ENCODE measurements at regions not wholly inside any gene's neighbourhood (a gene's known extent, or its start where the extent isn't known, plus 50 kb on each side); places are given as distances from the start of the nearest gene placed in this dataset.

DNA sequence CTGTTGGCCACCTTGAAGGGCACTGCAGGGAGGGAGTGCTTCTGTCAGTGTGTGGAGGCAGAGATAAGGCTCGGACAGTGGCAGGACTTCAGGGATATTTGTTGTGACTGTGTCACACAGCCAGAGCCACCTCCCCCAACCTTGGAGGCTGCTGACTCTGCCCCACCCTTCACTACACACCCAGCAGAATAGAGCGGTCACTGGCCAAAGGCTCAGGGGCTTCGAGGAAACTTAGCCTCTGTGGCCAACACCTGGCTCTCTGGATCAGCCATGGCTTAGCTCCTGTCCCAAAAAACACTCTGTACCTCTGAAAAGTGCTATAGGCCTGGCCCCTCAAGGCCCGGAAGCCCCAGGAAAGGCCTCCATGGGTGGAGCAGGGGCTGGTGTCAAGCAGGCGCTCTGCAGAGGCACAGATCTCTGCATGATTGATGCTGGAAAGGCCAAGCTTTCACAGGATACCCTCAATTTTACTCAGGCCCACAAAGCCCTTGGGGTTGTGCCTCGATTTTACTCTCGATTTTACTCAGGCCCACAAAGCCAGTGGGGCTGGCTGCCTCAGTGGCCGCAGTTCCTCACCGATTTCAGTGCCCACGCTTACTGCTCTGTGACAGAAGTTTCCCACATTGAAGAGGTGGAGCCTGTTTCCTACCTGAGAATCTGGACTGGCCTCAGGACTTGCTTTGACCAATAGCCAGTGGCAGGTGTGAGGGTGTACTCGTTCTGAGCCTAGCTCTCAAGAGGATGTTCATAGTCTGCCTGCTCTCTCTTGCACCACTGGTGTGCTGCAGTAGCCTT, 113.2 kb upstream of the GPR26 start:
- no peak for DNase-seq (ENCODE audit: low read depth in 1 of 2, low spot score in 1 of 2)

DNA sequence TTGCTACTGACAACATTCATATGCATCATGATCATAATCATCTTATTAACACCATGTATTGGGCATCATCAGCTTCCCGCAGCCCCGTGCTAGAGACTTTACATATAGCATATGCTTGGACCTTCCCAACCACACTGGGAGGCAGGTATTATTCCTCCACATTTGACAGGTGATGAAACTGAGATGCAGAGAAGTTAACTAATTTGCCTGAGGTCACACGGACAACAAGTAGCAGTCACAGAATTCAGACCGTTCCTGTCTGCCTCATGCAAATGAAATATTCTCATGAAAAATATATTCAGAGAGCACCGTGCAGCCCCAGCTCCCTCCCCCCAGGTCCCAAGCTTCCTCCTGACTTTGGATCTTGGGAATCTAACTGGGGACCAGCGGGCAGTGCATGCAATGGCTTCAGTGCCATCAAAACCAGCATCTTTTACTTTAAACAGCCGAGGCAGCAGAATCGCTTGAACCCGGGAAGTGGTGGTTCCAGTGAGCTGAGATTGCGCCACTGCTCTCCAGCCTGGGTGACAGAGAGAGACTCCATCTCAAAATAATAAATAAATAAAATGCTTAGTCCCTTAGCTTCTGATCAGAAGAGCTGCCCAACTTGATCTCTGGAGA, 112.2 kb upstream of the GPR26 start:
- no peak for DNase-seq (ENCODE audit: low read depth in 1 of 2, low spot score in 1 of 2)

DNA sequence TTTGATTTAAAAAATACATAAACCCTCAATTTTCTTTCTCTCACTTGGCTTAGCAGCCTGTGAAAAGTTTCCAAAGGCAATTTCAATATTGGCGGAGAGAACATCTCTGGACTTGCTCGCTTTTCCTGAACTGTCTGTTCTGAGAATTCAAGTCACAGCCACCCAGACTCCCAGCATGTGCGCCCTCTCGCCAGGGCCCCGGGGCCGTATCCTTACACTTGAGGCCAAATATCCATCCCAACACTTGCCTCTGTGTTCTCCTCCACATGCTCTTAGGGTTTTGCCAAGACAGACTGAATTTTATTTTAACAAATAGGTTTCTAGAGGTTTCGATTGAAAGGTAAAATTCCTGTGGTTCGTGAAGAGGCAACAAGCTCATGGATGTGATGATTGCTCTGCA, 111.5 kb upstream of the GPR26 start:
- no peak for DNase-seq (ENCODE audit: low read depth in 1 of 2, low spot score in 1 of 2)

DNA sequence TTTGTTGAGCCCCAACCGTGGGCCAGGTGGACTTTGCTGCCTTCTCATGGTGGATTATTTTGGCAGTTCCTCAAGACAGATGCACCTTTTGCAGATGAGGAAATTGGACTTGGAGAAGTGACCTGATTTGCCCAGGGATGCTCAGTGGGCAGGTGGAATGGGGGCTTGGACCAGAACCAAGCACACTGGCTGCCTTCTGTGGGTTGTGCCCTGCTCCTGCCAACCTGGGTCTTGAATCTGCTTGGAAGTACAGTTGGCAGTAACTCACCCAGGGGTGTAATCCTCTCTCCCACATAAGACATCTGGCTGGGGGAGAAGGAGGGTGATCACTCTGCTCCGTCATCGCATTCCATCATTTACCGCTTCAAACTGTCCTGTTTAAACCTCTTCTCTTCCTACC, 110.5 kb upstream of the GPR26 start:
- no peak for DNase-seq (ENCODE audit: low read depth in 1 of 2, low spot score in 1 of 2)

DNA sequence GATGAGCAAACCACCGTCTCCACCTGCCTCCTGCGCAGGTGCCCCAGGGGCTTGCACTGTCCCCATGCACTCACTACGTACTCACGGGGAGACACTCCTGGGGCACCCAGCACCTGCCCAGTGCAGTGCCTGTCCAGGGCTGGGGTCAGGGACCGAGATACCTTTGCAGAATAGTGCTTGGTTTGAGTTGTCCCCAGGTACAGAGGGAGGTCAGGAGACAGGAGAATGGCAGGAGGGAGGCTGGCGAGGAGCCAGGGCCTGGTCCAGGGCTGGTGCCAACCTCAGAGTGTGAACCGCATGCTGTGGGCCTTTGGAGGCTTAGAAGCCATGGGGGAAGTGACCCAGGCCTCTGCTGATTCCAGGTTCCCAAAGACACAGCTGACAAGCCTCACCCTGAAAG, 110.1 kb upstream of the GPR26 start:
- no peak for DNase-seq (ENCODE audit: low read depth in 1 of 2, low spot score in 1 of 2)

DNA sequence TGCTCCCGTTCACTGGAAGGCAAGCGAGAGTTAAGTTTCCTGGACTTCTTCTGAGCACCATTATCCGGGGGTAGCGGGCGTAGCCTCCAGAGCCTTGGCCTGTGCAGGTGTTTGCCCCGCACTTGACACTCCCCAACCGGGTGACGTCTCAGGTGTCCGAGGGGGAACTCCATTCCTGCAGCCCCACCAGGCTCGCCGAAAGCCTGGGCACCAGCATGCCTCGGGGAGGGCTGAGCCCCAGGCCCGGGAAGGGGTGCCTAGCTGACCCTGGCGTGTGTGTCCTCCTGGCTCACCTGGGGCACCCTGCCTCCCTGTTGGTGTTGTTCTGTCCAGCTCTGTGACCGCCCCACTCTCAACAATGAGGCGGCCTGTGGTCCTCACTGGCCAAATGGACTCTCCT, 109.4 kb upstream of the GPR26 start:
- DNase-seq (ENCODE audit: low read depth in 1 of 2, low spot score in 1 of 2), result no peak

DNA sequence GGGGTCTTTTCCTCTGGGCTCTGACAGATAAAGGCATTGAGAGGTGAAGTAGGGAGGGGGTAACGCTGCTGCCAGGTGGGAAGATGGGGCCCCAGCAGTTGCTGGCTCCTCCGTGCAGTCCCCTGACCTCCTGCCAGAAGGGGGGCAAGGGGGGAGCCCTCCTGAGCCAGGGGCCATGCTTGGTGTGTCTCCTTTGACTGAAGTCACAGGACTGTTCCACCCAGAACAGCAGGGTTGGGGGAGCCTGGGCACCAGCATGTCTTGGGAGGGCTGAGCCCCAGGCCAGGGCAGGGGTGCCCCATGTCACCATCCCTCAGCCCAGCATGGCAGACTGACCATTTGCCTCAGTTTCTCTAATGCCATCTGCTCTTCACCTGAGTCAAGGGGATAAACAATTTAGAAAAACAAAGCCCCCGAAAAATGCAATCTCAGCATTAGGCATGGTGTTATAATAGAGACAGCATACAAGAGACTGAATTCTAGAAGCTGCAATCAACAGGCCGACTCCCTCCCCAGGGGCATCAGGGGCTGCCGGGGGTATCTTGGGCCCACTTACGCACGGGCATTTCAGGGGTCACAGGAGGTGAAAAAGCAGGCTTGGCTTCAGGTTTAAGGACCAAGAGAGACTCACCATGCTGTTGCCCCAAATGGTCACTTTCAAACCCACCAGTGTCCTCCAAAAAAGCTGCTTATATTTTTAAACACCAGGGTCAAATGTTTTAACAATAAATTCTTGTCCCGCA, 108.6 kb upstream of the GPR26 start:
- no peak for DNase-seq (ENCODE audit: low read depth in 1 of 2, low spot score in 1 of 2)

DNA sequence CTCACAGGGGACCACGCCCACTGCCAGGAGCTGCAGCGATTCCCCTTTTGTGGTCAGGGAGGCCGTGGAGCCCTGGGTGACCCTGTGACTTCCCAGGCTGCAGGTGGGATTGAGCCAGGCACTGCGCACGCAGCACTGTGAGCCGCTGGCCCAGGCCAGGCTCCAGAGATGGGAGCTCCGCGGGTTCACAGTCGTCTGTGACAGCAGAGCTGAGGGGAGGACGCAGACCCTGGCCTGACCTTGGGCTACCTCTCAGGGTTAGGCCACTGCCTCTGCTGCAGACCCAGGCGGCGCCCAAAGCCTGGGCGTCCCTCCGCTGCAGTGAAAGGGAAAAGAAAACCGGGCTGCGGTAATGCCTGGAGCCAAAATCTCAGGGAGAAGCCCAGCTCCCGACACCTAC, 107.5 kb upstream of the GPR26 start:
- DNase-seq (ENCODE audit: low read depth in 1 of 2, low spot score in 1 of 2), result no peak

DNA sequence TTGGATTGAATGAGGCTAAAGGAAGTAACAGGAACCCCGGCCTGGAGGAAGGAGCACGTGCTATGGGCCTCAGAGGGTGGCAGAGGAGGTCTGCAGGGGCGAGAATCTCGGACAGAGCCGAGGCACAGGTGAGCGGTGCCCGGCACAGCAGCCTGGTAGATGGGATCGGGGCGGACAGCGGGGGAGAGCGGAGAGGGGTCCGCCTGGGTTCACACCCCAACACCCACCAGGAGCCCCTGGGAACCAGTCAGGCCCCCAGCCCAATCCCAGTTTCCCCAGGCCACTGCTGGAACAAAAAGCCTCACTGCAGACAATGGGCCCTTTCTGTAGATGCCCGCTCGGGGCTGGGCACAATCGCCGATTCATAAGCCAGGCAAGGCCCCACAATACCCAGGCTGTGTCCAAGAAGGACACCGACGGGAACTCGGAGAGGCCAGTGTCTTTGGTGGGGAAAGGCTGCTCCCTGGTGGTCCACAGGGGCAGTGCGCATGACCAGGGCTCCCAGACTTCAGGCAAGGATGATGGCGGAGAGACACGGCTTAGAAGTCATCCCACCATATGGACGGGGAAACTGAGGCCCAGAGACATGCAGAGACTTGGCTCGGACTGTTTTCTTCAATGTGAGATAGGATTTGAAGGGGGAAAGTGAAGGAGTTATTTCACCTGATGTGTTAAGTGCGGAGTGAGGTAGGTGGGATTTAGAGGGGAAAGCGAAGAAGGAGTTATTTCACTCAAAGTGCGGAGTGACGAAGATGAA, 106.9 kb upstream of the GPR26 start:
- peak; percentile 49 to 56 for DNase-seq (ENCODE audit: low read depth in 1 of 2, low spot score in 1 of 2)

DNA sequence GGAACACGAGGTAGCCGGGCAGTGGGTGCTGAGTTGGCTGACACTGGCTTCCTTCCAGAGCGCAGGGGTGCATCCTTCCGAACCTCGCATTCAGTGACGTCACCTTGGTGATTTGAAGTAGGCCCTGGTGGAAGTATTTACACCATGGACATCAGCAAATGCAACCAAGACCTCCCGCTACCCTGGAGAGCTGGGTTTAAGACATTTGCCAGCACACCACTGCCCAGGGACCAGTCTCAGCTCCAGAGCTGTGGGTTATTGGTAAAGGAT, 106.4 kb upstream of the GPR26 start:
- DNase-seq (ENCODE audit: low read depth in 1 of 2, low spot score in 1 of 2), result no peak

DNA sequence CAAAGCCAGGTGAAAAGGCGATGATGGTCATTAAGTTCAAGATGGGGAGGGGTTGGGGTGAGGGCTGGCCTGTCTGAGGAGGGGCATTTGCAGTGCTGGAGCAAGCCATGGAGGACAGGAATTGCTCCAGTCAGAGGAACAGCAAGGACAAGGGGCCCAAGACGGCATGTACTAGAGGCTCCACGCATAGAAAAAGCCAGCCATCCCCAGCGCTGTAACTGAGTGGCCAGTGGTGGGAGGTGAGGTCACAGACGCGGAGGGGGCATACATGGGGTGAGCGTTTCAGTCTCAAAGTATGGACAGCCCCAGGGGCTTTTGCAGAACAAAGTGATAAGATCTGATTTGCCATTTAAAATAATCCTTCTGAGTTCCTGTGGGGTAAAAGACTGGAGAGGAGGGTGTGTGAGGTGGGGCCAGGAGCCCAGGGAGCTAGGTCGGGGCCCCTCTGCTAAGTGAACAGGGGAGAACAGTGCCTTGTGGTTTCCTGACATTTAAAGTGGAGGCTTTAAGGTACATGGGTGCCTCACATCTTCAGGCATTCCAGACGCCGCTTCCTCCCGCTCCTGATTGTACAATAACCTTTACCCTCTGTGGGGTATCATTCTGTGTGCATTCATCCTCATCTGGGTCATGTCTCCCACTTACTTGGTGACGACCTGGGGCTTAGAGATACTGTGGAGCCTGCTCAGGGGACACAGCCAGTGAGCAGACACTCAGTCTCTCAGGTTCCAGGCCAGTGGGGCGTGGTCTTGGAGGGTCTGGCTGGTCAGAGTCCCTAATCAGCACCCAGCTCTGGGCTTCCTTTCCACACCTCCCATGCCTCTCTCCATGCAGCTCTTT, 105.6 kb upstream of the GPR26 start:
- no peak for DNase-seq (ENCODE audit: low read depth in 1 of 2, low spot score in 1 of 2)

DNA sequence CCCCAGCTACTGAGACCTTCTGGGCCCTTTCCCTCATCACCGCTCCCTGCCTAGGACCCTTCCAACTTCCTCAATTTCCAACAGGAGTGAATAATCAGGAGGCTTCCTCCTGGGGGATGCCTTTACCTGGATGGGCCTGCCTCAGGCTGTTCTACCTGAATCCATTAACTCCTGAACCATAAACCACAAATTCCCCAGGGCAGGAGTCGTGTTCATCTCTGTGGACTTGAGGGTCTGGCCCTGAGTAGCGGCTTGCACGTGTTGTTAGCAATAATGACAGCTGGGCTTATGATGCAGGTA, 105.1 kb upstream of the GPR26 start:
- DNase-seq (ENCODE audit: low read depth in 1 of 2, low spot score in 1 of 2), result no peak

DNA sequence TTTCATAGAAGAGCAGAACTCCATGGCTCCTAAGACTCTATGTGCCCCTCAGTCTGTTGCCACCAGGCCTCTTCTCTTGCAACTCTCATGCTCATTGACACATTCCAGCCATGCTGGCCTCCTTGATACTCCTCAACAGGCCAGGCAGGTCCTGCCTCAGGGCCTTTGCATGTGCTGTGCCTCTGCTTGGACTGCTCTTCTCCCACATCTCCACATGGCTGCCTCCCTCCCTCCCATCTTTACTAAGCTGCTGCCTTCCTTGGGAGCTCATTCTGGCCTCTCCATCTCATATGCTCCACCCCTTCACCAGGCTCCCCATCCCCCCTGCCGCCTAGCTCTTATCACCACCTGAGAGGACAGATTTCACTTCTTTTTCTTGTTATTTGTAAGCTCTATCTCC, 103.8 kb upstream of the GPR26 start:
- no peak for DNase-seq (ENCODE audit: low read depth in 1 of 2, low spot score in 1 of 2)

DNA sequence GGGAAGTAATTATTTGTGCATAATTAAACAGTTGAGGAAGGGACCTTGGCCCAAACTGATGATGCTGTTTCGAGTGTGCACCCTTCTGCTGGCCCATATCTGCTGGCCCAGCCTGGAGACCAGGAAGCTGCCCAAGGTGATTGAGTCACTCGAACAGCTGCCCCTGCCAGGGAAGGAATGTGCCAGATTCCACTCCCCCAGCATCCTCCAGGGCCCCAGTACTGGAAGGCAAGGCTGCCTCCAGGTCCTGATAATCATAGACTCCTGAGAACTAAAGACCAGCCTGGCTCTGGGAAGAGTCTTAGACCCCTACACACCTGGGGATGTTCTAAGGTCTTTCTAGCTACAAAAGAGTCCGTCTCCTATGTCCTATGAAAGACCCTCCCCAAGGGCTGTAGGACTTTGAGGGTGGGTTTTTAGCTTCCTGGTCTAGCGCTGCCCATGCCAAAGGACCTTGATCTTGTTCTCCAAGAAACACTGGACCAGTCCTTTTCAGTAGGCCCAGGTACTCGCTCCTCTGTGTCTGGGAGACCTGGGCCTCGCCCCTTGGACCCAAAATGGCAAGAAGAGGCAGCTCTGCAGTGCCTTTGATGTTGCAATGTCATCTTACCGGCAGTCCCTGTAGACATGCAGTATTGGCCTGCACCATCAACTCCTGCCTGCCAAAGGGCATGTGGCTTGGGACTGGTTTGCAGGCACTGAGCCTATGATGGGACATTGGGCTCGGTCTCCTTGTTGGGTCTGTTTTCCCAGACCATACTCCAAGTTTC, 103.2 kb upstream of the GPR26 start:
- DNase-seq (ENCODE audit: low read depth in 1 of 2, low spot score in 1 of 2), result no peak

DNA sequence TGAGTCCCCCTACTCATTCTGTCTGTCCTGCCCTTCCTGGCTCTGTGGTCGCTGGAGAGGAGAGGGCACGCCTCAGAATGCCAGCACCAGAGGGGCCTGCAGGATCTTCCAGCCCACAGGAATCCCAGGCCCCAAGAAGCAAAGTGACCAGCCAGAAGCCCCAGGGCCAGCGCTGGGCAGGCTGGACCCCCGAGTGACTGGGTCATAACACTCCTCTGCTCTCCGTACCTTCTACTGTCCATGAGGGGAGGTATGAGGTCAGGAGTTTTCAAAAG, 102.6 kb upstream of the GPR26 start:
- DNase-seq (ENCODE audit: low read depth in 1 of 2, low spot score in 1 of 2), result no peak

DNA sequence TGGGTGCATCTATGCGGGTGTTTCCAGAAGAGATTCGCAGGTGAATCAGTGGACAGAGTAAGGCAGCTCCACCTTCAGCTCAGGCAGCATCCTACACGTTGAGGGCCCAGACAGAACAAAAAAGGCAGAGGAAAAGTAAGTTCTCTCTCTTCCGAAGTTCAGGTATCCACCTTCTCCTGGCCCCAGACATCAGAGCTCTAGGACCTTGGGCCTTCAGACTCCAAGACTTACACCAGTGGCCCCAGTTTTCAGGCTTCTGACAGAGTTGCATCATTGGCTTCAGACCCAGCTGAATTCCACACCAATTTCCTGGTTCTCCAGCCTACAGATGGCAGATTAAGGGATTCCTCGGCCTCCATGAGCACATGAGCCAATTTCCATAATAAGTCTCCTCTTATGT, 102.2 kb upstream of the GPR26 start:
- no peak for DNase-seq (ENCODE audit: low read depth in 1 of 2, low spot score in 1 of 2)

DNA sequence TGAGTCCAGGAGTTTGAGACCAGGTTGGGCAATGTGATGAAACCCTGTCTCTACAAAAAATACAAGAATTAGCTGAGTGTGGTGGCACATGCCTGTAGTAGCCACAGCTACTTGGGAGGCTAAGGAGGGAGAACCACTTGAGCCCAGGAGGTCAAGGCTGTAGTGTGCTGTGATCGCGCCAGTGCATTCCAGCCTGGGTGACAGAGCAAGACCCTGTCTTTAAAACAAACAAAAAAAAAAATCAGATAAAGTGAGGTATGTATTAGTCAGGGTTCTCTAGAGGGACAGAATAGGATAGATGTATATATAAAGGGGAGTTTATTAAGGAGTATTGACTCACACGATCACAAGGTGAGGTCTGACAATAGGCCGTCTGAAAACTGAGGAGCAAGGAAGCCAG, 101.5 kb upstream of the GPR26 start:
- no peak for DNase-seq (ENCODE audit: low read depth in 1 of 2, low spot score in 1 of 2)

DNA sequence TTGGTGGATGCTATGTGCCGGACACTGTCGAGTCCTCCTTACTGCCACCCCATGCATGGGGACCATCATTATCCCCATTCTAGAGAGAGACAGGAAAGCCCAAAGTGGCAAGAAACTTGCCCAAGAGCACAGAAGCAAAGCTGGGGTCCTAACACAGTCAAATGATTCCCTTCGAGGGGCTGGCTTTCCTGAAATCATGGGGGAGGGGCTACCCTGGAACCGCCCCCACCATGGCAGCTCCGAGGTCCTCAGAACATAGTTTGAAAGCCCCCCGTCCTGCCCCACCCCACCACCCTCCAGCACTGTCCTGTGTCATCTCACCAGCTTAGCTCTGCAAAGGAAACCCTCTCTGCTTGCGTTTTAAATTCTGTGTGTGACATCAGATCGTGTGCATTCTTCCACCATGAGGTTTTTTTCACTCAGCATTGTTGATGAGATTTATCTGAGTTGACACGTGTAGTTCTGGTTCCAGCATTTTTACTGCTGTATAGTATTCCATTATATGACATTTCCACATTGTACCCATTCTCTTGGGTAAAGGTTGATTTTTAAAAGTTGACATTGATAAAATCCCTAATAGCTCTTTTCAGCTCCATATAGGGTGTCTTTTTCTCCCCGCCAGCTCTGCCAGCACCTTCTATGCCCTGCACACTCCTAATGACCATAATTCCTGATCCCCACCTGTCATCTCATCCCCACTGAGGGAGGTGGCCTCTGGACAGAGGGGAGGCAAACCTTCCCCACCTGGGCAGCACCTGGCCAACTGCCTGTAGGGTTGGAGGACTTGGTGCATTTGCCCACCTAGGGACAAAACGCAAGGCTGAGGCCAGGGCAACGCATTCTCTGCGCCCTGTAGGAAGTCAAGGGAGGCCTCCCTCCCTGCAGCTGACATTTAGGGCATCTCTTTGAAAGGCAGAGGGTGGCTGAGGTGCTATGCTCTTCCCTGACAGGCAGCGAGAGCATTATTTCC, 100.2 kb upstream of the GPR26 start:
- no peak for DNase-seq (ENCODE audit: low read depth in 1 of 2, low spot score in 1 of 2)

DNA sequence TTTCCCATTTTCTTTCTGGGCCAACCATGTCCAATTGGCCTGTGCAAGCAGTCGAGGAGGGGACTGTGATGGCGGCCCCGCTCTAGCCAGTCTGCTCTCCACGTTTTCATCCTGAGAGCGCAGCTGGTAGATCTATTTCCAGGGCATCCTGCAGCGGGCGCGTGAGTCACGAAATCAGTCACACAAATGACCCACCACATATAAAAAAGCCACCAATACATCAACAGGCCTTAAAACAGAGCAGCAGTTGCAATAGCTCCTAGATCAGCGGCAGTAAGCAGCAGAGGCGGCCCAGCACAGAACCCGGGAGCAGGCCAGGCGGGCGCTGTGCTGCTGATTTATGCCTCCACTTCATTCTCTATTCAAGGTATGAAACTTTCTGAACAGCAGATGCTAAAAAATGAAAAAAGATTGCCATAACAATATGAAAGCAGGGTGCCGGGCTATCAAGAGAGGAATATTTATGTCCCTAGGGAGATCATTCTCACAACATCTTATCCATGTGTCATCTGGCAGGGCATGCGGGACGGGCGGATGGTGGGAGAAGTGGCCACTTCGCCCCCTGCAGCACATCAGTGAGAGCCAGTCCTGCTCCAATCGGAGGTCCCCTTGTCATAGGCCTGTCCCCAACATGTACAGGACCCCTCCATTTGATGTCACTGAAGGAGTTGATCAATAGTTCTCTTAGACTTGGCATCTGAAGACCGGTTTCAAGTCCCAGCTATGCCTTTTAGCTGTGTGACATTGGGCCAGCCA, 98.0 kb upstream of the GPR26 start:
- no peak for DNase-seq (ENCODE audit: low read depth in 1 of 2, low spot score in 1 of 2)

All from activated T-helper 1 cell treated with anti-CD3 and anti-CD28 coated beads, Interleukin-2, amount 50 U/mL, for 16 hours (primary cell).